C1 segment of cervical spinal cord (tissue), 14 donors: ENCODE measurements at regions not wholly inside any gene's neighbourhood (a gene's known extent, or its start where the extent isn't known, plus 50 kb on each side); places are given as distances from the start of the nearest gene placed in this dataset.

ENCODE experiments used
- DNase-seq, 14 donors: peaks; one replicate each; lab custom pipeline; 2025; lab: John Stamatoyannopoulos, UW

- DNase-seq, result no peak
Measured at GRCh38 chr10:94085766-94086437, 92.2 kb downstream of the PLCE1 start.

- no peak for DNase-seq
Measured at GRCh38 chr10:94088926-94089381, 95.2 kb downstream of the PLCE1 start.

- DNase-seq, result no peak
Measured at GRCh38 chr10:94091649-94092048, 97.9 kb downstream of the PLCE1 start.

- no peak for DNase-seq
Measured at GRCh38 chr10:94092848-94093247, 99.1 kb downstream of the PLCE1 start.

GRCh38 chr10:94093286-94093905 is 99.7 kb downstream of the PLCE1 start:
- DNase-seq, result no peak

- DNase-seq, result no peak
Measured at GRCh38 chr10:94094540-94094939, 100.8 kb downstream of the PLCE1 start.

- DNase-seq, result no peak
Measured at GRCh38 chr10:94097656-94098055, 103.9 kb downstream of the PLCE1 start.

GRCh38 chr10:94098896-94099295 is 105.2 kb downstream of the PLCE1 start:
- DNase-seq, result no peak

GRCh38 chr10:94101894-94102293 is 108.2 kb downstream of the PLCE1 start:
- DNase-seq, result no peak

- DNase-seq, result no peak
Measured at GRCh38 chr10:94102436-94102835, 108.7 kb downstream of the PLCE1 start.

GRCh38 chr10:94103192-94103591 is 109.5 kb downstream of the PLCE1 start:
- DNase-seq, result no peak

GRCh38 chr10:94103801-94104221 is 110.1 kb downstream of the PLCE1 start:
- DNase-seq, result no peak

GRCh38 chr10:94104316-94105000 is 110.7 kb downstream of the PLCE1 start:
- DNase-seq, result no peak

- no peak for DNase-seq
Measured at GRCh38 chr10:94105226-94105625, 111.5 kb downstream of the PLCE1 start.

- DNase-seq, result no peak
Measured at GRCh38 chr10:94107191-94107590, 113.5 kb downstream of the PLCE1 start.

GRCh38 chr10:94108200-94108599 is 114.5 kb downstream of the PLCE1 start:
- DNase-seq, result no peak

GRCh38 chr10:94111367-94111766 is 117.6 kb downstream of the PLCE1 start:
- DNase-seq, result no peak

- DNase-seq, result no peak
Measured at GRCh38 chr10:94112321-94112720, 118.6 kb downstream of the PLCE1 start.

- no peak for DNase-seq
Measured at GRCh38 chr10:94115725-94116124, 122.0 kb downstream of the PLCE1 start.

- no peak for DNase-seq
Measured at GRCh38 chr10:94116848-94117247, 123.1 kb downstream of the PLCE1 start.

- DNase-seq, result no peak
Measured at GRCh38 chr10:94122211-94122610, 128.5 kb downstream of the PLCE1 start.

- DNase-seq, result no peak
Measured at GRCh38 chr10:94123258-94123995, 129.7 kb downstream of the PLCE1 start.
